ENCODE measurements at regions not wholly inside any gene's neighbourhood (a gene's known extent, or its start where the extent isn't known, plus 50 kb on each side); places are given as distances from the start of the nearest gene placed in this dataset.
"Not testable (repeated sequence)": the region's sequence is repeated elsewhere in the genome, so short reads cannot be mapped to it uniquely, and the experiment has no call there.

- DNase-seq (ENCODE audit: low read depth) = no peak
These were observed 110.3 kb downstream of the C16orf95 start for GRCh38 chr16:87206646-87207451.

- no peak for DNase-seq (ENCODE audit: low read depth)
These were observed 109.7 kb downstream of the C16orf95 start for GRCh38 chr16:87207509-87207908.

GRCh38 chr16:87207965-87208364 is 109.2 kb downstream of the C16orf95 start:
- no peak for DNase-seq (ENCODE audit: low read depth)

- not testable (repeated sequence) for DNase-seq (ENCODE audit: low read depth)
These were observed 108.2 kb downstream of the C16orf95 start for GRCh38 chr16:87208968-87209367.

GRCh38 chr16:87209808-87210512 is 107.2 kb downstream of the C16orf95 start:
- DNase-seq (ENCODE audit: low read depth) = no peak

GRCh38 chr16:87210894-87211293 is 106.3 kb downstream of the C16orf95 start:
- DNase-seq (ENCODE audit: low read depth) = no peak

- no peak for DNase-seq (ENCODE audit: low read depth)
These were observed 105.2 kb downstream of the C16orf95 start for GRCh38 chr16:87212026-87212425.

- no peak for DNase-seq (ENCODE audit: low read depth)
These were observed 103.7 kb downstream of the C16orf95 start for GRCh38 chr16:87213536-87213935.

- DNase-seq (ENCODE audit: low read depth) = no peak
These were observed 100.9 kb downstream of the C16orf95 start for GRCh38 chr16:87216148-87216840.

- no peak for DNase-seq (ENCODE audit: low read depth)
These were observed 100.3 kb downstream of the C16orf95 start for GRCh38 chr16:87216841-87217275.

- DNase-seq (ENCODE audit: low read depth) = not testable (repeated sequence)
These were observed 99.4 kb downstream of the C16orf95 start for GRCh38 chr16:87217802-87218201.

- no peak for DNase-seq (ENCODE audit: low read depth)
These were observed 98.7 kb downstream of the C16orf95 start for GRCh38 chr16:87218281-87219055.

- no peak for DNase-seq (ENCODE audit: low read depth)
These were observed 97.8 kb downstream of the C16orf95 start for GRCh38 chr16:87219287-87219909.

GRCh38 chr16:87221633-87222032 is 95.6 kb downstream of the C16orf95 start:
- no peak for DNase-seq (ENCODE audit: low read depth)

- no peak for DNase-seq (ENCODE audit: low read depth)
These were observed 94.9 kb downstream of the C16orf95 start for GRCh38 chr16:87222335-87222734.

- no peak for DNase-seq (ENCODE audit: low read depth)
These were observed 93.4 kb downstream of the C16orf95 start for GRCh38 chr16:87223656-87224248.

GRCh38 chr16:87226926-87227295 is 90.3 kb downstream of the C16orf95 start:
- no peak for DNase-seq (ENCODE audit: low read depth)

- DNase-seq (ENCODE audit: low read depth) = no peak
These were observed 89.8 kb downstream of the C16orf95 start for GRCh38 chr16:87227296-87227951.

- DNase-seq (ENCODE audit: low read depth) = no peak
These were observed 88.8 kb downstream of the C16orf95 start for GRCh38 chr16:87228363-87228762.
